RWPE1 (cell line): ENCODE measurements at regions not wholly inside any gene's neighbourhood (a gene's known extent, or its start where the extent isn't known, plus 50 kb on each side); places are given as distances from the start of the nearest gene placed in this dataset.

Source experiments
- CTCF ChIA-PET: fragments of 350-600 bp; sonication (Branson Sonifier 250); formaldehyde crosslinking; extraction: SDS; loops from one replicate; lab custom pipeline; 2021; lab: Yijun Ruan, JAX
- POLR2A ChIA-PET: fragments of 400-600 bp; formaldehyde crosslinking; extraction: SDS; loops from one replicate; lab custom pipeline; 2020; ENCODE audit warnings: antibody characterized with exemption; ENCODE audit not compliant: low non-redundant PET; lab: Yijun Ruan, JAX
- DNase-seq: peaks from one replicate; pipeline ENCODE4 v3.0.0; 2012; ENCODE audit warnings: low spot score
- H3K27ac ChIP-seq: fragments of 450-650 bp; 2 replicates; pipeline ENCODE4 v1.5.1; 2017
- TF ChIP-seq, protein P1 (sequence below): fragments of 450-650 bp; conservative IDR thresholded peaks from 2 replicates; pipeline ENCODE4 v1.5.1; 2017; ENCODE audit warnings: low read depth, mild to moderate bottlenecking

DNA sequence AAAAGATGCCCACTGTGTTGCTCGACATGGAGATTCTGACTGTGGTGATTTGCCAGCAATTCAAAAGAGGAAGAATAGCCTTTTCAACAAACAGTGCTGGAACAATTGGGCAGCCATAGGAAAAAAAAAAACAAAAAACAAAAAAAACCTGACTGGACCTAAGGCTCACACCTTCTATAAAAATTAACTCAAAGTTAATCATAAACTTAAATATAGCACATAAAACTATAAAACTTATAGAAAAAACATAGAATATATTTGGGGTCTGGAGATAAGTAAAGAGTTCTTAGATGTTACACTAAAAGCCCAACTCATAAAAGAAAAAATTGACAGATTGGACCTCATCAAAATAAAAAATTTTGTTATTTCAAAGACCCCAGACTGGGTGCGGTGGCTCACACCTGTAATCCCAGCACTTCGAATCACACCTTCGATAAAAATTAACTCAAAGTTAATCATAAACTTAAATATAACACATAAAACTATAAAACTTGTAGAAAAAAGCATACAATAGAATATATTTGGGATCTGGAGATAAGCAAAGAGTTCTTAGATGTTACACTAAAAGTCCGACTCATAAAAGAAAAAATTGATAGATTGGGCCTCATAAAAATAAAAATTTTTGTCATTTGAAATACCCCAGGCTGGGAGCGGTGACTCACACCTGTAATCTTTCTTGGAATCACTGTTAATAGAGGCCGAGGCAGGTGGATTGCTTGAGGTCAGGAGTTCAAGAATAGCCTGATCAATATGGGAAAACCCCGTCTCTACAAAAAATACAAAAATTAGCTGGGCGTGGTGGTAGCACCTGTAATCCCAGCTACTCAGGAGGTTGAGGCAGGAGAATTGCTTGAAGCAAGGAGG lies 115.6 kb upstream of the FAM83B start:
- TF ChIP-seq, protein P1, sequence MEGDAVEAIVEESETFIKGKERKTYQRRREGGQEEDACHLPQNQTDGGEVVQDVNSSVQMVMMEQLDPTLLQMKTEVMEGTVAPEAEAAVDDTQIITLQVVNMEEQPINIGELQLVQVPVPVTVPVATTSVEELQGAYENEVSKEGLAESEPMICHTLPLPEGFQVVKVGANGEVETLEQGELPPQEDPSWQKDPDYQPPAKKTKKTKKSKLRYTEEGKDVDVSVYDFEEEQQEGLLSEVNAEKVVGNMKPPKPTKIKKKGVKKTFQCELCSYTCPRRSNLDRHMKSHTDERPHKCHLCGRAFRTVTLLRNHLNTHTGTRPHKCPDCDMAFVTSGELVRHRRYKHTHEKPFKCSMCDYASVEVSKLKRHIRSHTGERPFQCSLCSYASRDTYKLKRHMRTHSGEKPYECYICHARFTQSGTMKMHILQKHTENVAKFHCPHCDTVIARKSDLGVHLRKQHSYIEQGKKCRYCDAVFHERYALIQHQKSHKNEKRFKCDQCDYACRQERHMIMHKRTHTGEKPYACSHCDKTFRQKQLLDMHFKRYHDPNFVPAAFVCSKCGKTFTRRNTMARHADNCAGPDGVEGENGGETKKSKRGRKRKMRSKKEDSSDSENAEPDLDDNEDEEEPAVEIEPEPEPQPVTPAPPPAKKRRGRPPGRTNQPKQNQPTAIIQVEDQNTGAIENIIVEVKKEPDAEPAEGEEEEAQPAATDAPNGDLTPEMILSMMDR, result no peak
- POLR2A ChIA-PET, result no interaction called here
- CTCF ChIA-PET, result interaction anchor here (0.6 kb wide), 1 partner anchor 1850 kb away, joined by 3 read pairs; no protein-coding TSS in a partner anchor
- no peak for DNase-seq
- H3K27ac ChIP-seq, result no peak overlapping the region

DNA sequence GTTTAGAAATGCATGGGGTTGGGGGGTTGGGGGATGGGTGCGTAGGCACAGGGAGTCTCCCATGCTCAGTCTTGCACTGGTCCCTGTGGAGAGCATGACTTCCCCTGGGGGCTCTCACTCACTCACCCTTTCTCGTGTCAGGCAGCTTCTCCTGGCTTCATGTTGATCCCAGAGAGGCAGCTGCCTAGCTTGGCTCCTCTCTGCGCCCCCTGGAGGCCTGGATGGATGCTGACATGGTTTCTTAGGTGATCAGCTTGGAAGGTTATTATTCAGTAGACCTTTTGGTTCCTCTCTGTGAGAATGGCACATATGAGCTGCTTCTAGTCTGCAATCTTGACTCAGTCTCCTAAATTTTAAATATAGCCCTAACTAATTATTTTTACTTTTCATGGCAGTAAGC lies 109.3 kb upstream of the FAM83B start:
- H3K27ac ChIP-seq, result no peak overlapping the region
- no peak for DNase-seq
- CTCF ChIA-PET, result no interaction called here
- POLR2A ChIA-PET, result no interaction called here
- TF ChIP-seq, protein P1, result no peak

DNA sequence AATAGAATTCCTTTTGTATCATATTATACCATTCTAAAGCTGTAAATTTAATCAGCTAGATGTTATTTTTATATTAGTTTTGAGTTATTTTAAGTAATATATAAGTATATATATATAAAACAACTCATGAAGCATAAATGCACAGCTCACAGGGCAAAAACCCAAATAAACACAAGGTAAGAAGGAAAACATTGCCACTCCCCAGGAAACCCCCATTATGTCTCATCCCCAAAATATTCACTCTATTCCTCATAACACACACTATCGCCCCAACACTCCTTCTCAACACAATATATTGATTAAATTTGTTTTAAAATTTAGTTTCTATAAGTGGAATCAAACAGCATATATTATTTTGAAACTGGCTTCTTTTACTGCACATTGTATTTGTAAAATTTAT lies 98.6 kb upstream of the FAM83B start:
- peak; percentile 8 for DNase-seq
- POLR2A ChIA-PET, result no interaction called here
- CTCF ChIA-PET, result interaction anchor here (0.6 to 0.7 kb wide), 2 partner anchors 480 to 748 kb away, joined by 3 read pairs; no protein-coding TSS in a partner anchor
- TF ChIP-seq, protein P1, result no peak
- H3K27ac ChIP-seq, result no peak overlapping the region

DNA sequence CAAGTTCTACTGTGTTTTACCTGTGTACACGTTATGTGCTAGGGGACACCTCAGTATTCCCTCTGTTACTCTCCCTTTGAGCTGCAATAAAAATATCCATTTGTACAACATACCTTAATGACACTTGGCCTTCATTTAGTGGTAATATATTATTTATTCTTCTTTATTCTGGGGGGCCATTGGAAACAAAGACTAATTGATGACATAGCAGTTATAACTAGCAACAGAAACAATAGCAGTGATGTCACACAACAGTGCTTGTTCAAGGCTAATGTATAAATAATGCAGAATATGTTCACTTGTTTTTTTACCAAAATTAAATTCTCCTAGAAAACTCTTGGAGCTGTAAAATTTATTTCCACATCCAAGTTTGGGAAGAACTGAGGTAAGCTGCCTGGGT lies 92.2 kb upstream of the FAM83B start:
- TF ChIP-seq, protein P1, result no peak
- no peak overlapping the region for H3K27ac ChIP-seq
- ChIA-PET POLR2A (no interaction called here), CTCF (interaction anchor here (0.5 kb wide), 1 partner anchor 280 kb away, joined by 5 read pairs; no protein-coding TSS in a partner anchor)
- no peak for DNase-seq

DNA sequence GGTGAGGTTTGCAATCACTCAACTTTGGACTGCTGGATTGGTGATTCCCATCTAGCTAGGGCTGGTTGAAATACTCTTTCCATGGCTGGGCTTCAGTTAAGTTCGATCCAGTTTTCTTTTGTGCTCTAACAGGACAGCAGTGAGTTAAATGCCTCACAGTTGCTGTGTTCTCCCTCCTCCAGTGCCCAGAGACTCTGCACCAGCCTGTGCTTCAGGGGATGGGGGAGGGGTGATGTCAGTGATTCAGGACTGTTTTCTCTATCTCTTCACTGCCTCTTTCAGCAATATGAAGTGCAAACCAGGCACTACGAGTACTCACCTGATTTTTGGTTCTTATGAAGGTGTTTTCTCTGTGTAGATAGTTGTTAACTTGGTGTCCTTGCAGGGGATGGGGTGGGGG lies 88.2 kb upstream of the FAM83B start:
- ChIA-PET CTCF (interaction anchor here (0.5 kb wide), 1 partner anchor 1858 kb away, joined by 3 read pairs; no protein-coding TSS in a partner anchor), POLR2A (no interaction called here)
- TF ChIP-seq, protein P1, result no peak
- DNase-seq, result no peak
- H3K27ac ChIP-seq, result no peak overlapping the region

DNA sequence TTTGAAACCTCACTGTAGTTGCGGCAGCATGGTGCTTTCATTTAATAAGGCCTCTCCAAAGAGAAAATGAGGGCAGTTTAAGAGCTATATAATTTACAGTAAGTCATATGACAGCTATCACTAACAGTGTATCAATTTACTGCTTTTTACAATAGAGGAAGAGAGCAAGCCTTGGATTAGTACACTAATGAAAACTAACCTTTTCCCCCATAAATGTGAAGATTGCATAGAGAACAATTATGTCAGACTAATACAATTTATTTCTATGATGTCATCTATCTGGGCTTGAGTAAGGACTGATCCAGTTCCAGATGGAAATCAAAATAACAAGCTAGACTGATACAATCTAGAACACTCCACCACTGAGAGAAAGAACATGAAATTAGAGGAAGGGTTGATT lies 78.1 kb upstream of the FAM83B start:
- POLR2A ChIA-PET, result no interaction called here
- DNase-seq, result no peak
- CTCF ChIA-PET, result interaction anchor here (0.6 kb wide), 1 partner anchor 1120 kb away, joined by 3 read pairs; no protein-coding TSS in a partner anchor
- H3K27ac ChIP-seq, result no peak overlapping the region
- TF ChIP-seq, protein P1, result no peak
